IPS DF 6.9 (cell line): ENCODE measurements at regions not wholly inside any gene's neighbourhood (a gene's known extent, or its start where the extent isn't known, plus 50 kb on each side); places are given as distances from the start of the nearest gene placed in this dataset.

Source experiments
- DNase-seq: peaks from one replicate; pipeline ENCODE4 v3.0.0-alpha.2; 2013; ENCODE audit warnings: low read depth, low spot score
- H3K27ac ChIP-seq: one replicate; pipeline ENCODE4 v1.5.1; 2013; ENCODE audit warnings: low read length, control low read depth
- H3K27me3 ChIP-seq: 2 replicates; pipeline ENCODE4 v1.6.1; 2013; ENCODE audit warnings: mild to moderate bottlenecking, low read length; ENCODE audit not compliant: control insufficient read depth, insufficient read depth
- H3K36me3 ChIP-seq: 2 replicates; pipeline ENCODE4 v1.6.1; 2013; ENCODE audit warnings: low read length; ENCODE audit not compliant: control insufficient read depth, insufficient read depth
- H3K4me1 ChIP-seq: 2 replicates; pipeline ENCODE4 v1.6.1; 2013; ENCODE audit warnings: low read length; ENCODE audit not compliant: control insufficient read depth, insufficient read depth
- H3K4me3 ChIP-seq: 2 replicates; pipeline ENCODE4 v1.5.1; 2013; ENCODE audit warnings: mild to moderate bottlenecking, low read length
- H3K9me3 ChIP-seq: 2 replicates; pipeline ENCODE4 v1.6.1; 2013; ENCODE audit warnings: low read length, inconsistent platforms; ENCODE audit not compliant: control insufficient read depth, insufficient read depth
- WGBS: extraction: QIAGEN DNeasy Blood & Tissue Kit; methylation state at CpG from one replicate; pipeline ENCODE4 v1.1.7; 2013; ENCODE audit warnings: mixed read lengths, missing lambda C conversion rate; ENCODE audit not compliant: insufficient read length, insufficient coverage; 5-methylcytosine and 5-hydroxymethylcytosine counted together

GRCh38 chr9:36728651-36729520 is 156.2 kb downstream of the MELK start:
- H3K4me3 ChIP-seq: no peak overlapping the region
- H3K4me1 ChIP-seq: peaks cover 5% of the 10 kb centered on the region
- WGBS: no CpG with 5 or more reads among the region's 5 CpGs
- no peaks in the 10 kb centered on the region for H3K27me3 ChIP-seq
- no peak overlapping the region for H3K27ac ChIP-seq
- no peaks in the 10 kb centered on the region for H3K9me3 ChIP-seq
- H3K36me3 ChIP-seq: no peaks in the 10 kb centered on the region
- peak; percentile 78 for DNase-seq

GRCh38 chr9:36729906-36730305 is 157.2 kb downstream of the MELK start:
- Histone ChIP-seq H3K4me1 (peaks cover 5% of the 10 kb centered on the region), H3K27ac (no peak overlapping the region), H3K27me3 (no peaks in the 10 kb centered on the region), H3K4me3 (no peak overlapping the region), H3K36me3 (no peaks in the 10 kb centered on the region), H3K9me3 (no peaks in the 10 kb centered on the region)
- no CpG with 5 or more reads among the region's 2 CpGs for WGBS
- DNase-seq: no peak

GRCh38 chr9:36730414-36730813 is 157.7 kb downstream of the MELK start:
- Histone ChIP-seq H3K27me3 (no peaks in the 10 kb centered on the region), H3K27ac (no peak overlapping the region)
- no CpG with 5 or more reads among the region's 5 CpGs for WGBS

GRCh38 chr9:36731068-36731956 is 158.6 kb downstream of the MELK start:
- H3K9me3 ChIP-seq: no peaks in the 10 kb centered on the region
- H3K4me1 ChIP-seq: peaks cover 2% of the 10 kb centered on the region; the same call in 1 of the 2 replicates
- WGBS: no CpG with 5 or more reads among the region's 10 CpGs
- no peaks in the 10 kb centered on the region for H3K27me3 ChIP-seq
- H3K36me3 ChIP-seq: no peaks in the 10 kb centered on the region
- H3K4me3 ChIP-seq: no peak overlapping the region
- no peak for DNase-seq
- no peak overlapping the region for H3K27ac ChIP-seq

More at GRCh38 chr9:36730414-36730813, 157.7 kb downstream of the MELK start:
- H3K36me3 ChIP-seq: no peaks in the 10 kb centered on the region
- no peaks in the 10 kb centered on the region for H3K9me3 ChIP-seq
- no peak overlapping the region for H3K4me3 ChIP-seq
- no peak for DNase-seq
- H3K4me1 ChIP-seq: peaks cover 5% of the 10 kb centered on the region

- Histone ChIP-seq H3K27me3 (no peaks in the 10 kb centered on the region), H3K4me3 (no peak overlapping the region), H3K36me3 (no peaks in the 10 kb centered on the region), H3K4me1 (no peaks in the 10 kb centered on the region), H3K9me3 (no peaks in the 10 kb centered on the region), H3K27ac (no peak overlapping the region)
- no CpG with 5 or more reads among the region's 10 CpGs for WGBS
- no peak for DNase-seq
Observed at GRCh38 chr9:36734737-36735136, 162.0 kb downstream of the MELK start.

GRCh38 chr9:36736648-36737047 is 164.0 kb downstream of the MELK start:
- DNase-seq: no peak
- Histone ChIP-seq H3K27ac (no peak overlapping the region), H3K9me3 (no peaks in the 10 kb centered on the region), H3K27me3 (no peaks in the 10 kb centered on the region), H3K4me3 (no peak overlapping the region), H3K36me3 (no peaks in the 10 kb centered on the region), H3K4me1 (no peaks in the 10 kb centered on the region)
- no CpG with 5 or more reads among the region's 5 CpGs for WGBS

DNA sequence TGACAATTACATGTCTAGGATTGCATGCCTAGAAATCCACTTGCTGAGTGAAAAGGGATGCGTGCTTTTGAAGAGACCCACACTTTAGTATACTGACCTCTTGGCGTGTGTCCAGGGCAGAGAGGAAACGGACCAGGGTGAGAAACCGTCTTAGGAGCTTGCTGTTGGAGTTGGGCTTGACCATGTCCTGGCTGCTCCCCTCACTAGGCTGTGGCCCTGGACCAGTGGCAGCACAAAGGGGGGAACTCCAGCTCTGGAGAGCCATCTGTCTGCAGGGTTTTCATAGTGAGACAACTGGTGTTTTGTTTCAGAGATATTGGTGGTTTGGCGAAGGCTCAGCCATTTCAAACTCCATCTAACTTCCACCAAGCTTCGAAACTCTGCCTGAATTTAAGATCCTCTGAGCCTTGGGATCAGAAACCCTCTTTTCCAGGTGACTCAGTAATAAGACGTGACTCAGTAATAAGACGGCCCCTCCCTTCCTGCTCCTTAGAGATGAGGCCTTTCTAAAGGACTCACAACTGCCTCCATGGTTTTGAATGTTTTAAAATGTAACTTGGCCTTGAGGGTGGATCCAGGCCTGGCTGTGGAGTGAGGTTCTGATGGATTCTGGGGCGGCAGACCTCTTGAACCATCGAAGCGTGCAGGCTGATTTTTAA is 165.8 kb downstream of the MELK start:
- DNase-seq: no peak
- no peaks in the 10 kb centered on the region for H3K36me3 ChIP-seq
- H3K4me1 ChIP-seq: no peaks in the 10 kb centered on the region
- H3K27me3 ChIP-seq: no peaks in the 10 kb centered on the region
- H3K9me3 ChIP-seq: no peaks in the 10 kb centered on the region
- no peak overlapping the region for H3K27ac ChIP-seq
- WGBS: no CpG with 5 or more reads among the region's 11 CpGs
- no peak overlapping the region for H3K4me3 ChIP-seq

GRCh38 chr9:36739373-36740116 is 166.8 kb downstream of the MELK start:
- no peaks in the 10 kb centered on the region for H3K36me3 ChIP-seq
- H3K9me3 ChIP-seq: no peaks in the 10 kb centered on the region
- no peak overlapping the region for H3K4me3 ChIP-seq
- H3K4me1 ChIP-seq: no peaks in the 10 kb centered on the region
- no peaks in the 10 kb centered on the region for H3K27me3 ChIP-seq
- no peak overlapping the region for H3K27ac ChIP-seq
- WGBS: no CpG with 5 or more reads among the region's 47 CpGs
- DNase-seq: no peak

DNA sequence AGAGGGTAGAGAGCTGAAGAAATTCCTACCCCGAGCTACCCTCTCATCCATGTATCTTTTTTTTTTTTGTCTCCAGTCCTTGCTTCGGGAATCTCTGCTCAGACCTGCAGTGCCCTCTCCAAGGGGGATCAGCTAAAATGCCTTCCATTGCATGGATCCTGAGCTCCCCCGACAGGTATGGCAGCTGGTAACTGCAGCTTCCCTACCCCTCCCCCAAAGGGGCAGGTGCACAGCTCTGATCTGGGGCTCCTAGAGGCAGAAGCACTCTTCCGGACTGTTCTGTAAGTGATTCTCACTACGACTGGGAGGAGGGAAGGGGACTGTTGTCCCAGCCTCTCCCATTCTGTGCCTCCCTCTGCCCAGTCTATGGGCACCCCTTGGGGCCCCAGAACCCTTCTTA is 169.6 kb downstream of the MELK start:
- WGBS: no CpG with 5 or more reads among the region's 5 CpGs
- no peaks in the 10 kb centered on the region for H3K36me3 ChIP-seq
- no peak overlapping the region for H3K27ac ChIP-seq
- no peaks in the 10 kb centered on the region for H3K27me3 ChIP-seq
- H3K9me3 ChIP-seq: no peaks in the 10 kb centered on the region
- no peak for DNase-seq
- no peak overlapping the region for H3K4me3 ChIP-seq
- H3K4me1 ChIP-seq: no peaks in the 10 kb centered on the region

GRCh38 chr9:36744678-36745077 is 172.0 kb downstream of the MELK start:
- H3K27ac ChIP-seq: no peak overlapping the region
- H3K9me3 ChIP-seq: no peaks in the 10 kb centered on the region
- no peaks in the 10 kb centered on the region for H3K27me3 ChIP-seq
- H3K36me3 ChIP-seq: no peaks in the 10 kb centered on the region
- WGBS: no CpG with 5 or more reads among the region's 3 CpGs
- no peak overlapping the region for H3K4me3 ChIP-seq
- no peak for DNase-seq
- H3K4me1 ChIP-seq: no peaks in the 10 kb centered on the region
